ENCODE measurements at regions not wholly inside any gene's neighbourhood (a gene's known extent, or its start where the extent isn't known, plus 50 kb on each side); places are given as distances from the start of the nearest gene placed in this dataset.

DNA sequence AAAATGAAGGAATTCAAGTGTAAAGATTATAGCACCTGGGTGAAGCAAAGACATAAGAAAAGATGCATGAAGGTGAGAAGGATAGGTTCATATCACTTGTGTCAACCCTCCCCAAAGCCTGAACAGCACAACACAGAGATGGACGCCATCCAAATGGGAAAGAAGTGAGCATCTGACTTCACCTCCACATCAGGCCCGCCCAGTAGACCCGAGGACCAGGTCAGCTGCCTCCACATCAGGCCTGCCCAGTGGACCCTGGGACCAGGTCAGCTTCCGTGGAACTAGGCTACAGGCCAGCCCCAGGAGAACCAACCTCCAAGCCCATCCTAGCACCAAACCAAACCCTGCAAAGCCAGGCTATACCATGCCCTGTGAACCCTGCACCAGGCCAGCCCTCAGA, 862.9 kb downstream of the UQCRFS1 start:
- CTCF ChIA-PET, result no interaction called here
- Histone ChIP-seq H3K27ac (ENCODE audit: low read depth, low read length, poor library complexity, severe bottlenecking) (no peak overlapping the region), H3K9me3 (ENCODE audit: low read depth, low read length, poor library complexity, severe bottlenecking) (peaks cover 20% of the 10 kb centered on the region), H3K36me3 (ENCODE audit: insufficient read depth, low read length, poor library complexity, severe bottlenecking) (no peaks in the 10 kb centered on the region), H3K4me3 (ENCODE audit: low read depth, low read length, poor library complexity, severe bottlenecking) (no peak overlapping the region), H3K27me3 (replicated peaks; ENCODE audit: insufficient read depth, low read depth, low read length, poor library complexity) (no peaks in the 10 kb centered on the region), H3K4me1 (ENCODE audit: insufficient read depth, low read length, poor library complexity, severe bottlenecking) (no peaks in the 10 kb centered on the region)
- TF ChIP-seq, protein P1, sequence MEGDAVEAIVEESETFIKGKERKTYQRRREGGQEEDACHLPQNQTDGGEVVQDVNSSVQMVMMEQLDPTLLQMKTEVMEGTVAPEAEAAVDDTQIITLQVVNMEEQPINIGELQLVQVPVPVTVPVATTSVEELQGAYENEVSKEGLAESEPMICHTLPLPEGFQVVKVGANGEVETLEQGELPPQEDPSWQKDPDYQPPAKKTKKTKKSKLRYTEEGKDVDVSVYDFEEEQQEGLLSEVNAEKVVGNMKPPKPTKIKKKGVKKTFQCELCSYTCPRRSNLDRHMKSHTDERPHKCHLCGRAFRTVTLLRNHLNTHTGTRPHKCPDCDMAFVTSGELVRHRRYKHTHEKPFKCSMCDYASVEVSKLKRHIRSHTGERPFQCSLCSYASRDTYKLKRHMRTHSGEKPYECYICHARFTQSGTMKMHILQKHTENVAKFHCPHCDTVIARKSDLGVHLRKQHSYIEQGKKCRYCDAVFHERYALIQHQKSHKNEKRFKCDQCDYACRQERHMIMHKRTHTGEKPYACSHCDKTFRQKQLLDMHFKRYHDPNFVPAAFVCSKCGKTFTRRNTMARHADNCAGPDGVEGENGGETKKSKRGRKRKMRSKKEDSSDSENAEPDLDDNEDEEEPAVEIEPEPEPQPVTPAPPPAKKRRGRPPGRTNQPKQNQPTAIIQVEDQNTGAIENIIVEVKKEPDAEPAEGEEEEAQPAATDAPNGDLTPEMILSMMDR (conservative IDR thresholded peaks at IDR 0.05; ENCODE audit: low read depth, low read length), result no peak
- TF ChIP-seq EZH2 (IDR thresholded peaks at IDR 0.05; ENCODE audit: borderline replicate concordance, low read depth, low read length, poor library complexity, severe bottlenecking), result no peak
- POLR2A ChIA-PET (ENCODE audit: low non-redundant PET), result no interaction called here
- intact Hi-C loops (cut with micrococcal nuclease; ENCODE audit: unreplicated experiment), result no loop called here
- no peak for DNase-seq (ENCODE audit: low spot score)
- no TSS peak for BruUV-seq (replicated peaks)

DNA sequence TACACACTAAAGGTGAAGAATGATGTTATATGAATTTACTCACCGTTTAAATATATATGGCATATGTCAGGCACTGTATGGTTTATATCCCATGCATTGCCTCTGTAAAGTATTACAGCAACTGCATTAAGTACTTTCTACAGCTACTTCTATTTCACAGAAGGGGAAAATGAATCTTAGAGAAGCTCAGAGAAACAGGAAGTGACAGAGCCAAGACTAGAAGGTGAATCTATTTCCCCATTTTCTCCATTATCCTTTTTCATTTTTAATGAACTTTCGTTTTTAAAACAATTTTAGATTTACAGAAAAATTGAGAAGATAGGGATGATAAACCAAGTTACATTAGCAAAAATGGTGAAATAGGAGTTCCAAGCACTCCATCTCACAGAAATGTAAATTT, 863.3 kb downstream of the UQCRFS1 start:
- TF ChIP-seq, protein P1 (conservative IDR thresholded peaks at IDR 0.05; ENCODE audit: low read depth, low read length), result no peak
- no peak for TF ChIP-seq EZH2 (IDR thresholded peaks at IDR 0.05; ENCODE audit: borderline replicate concordance, low read depth, low read length, poor library complexity, severe bottlenecking)
- H3K4me1 ChIP-seq (ENCODE audit: insufficient read depth, low read length, poor library complexity, severe bottlenecking), result no peaks in the 10 kb centered on the region
- no peak overlapping the region for H3K4me3 ChIP-seq (ENCODE audit: low read depth, low read length, poor library complexity, severe bottlenecking)
- ChIA-PET POLR2A (ENCODE audit: low non-redundant PET) (no interaction called here), CTCF (no interaction called here)
- H3K9me3 ChIP-seq (ENCODE audit: low read depth, low read length, poor library complexity, severe bottlenecking), result peaks cover 20% of the 10 kb centered on the region
- intact Hi-C loops (cut with micrococcal nuclease; ENCODE audit: unreplicated experiment), result no loop called here
- no peaks in the 10 kb centered on the region for H3K27me3 ChIP-seq (replicated peaks; ENCODE audit: insufficient read depth, low read depth, low read length, poor library complexity)
- no peaks in the 10 kb centered on the region for H3K36me3 ChIP-seq (ENCODE audit: insufficient read depth, low read length, poor library complexity, severe bottlenecking)
- BruUV-seq (replicated peaks), result no TSS peak
- no peak for DNase-seq (ENCODE audit: low spot score)
- no peak overlapping the region for H3K27ac ChIP-seq (ENCODE audit: low read depth, low read length, poor library complexity, severe bottlenecking)

DNA sequence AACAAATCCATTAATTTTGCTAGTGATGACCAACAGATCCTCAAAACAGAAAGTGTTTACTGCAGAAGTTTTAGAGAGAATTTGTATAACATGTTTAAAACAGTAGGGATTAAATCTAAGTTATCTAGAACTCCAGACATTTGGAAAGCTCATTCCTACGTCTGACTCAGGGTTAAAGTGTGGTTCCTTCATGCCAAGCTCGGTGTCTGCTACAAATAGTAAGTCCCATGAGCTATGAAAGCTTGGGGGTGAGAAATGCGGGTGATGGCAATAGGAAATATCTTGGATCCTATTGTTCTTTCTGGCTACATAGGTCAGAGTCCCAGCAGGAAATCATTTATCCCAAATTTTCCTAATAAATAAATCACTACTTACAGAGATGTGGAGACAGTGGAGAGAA, 867.1 kb downstream of the UQCRFS1 start:
- Histone ChIP-seq H3K27ac (ENCODE audit: low read depth, low read length, poor library complexity, severe bottlenecking) (no peak overlapping the region), H3K4me1 (ENCODE audit: insufficient read depth, low read length, poor library complexity, severe bottlenecking) (no peaks in the 10 kb centered on the region), H3K36me3 (ENCODE audit: insufficient read depth, low read length, poor library complexity, severe bottlenecking) (no peaks in the 10 kb centered on the region), H3K4me3 (ENCODE audit: low read depth, low read length, poor library complexity, severe bottlenecking) (no peak overlapping the region), H3K27me3 (replicated peaks; ENCODE audit: insufficient read depth, low read depth, low read length, poor library complexity) (no peaks in the 10 kb centered on the region), H3K9me3 (ENCODE audit: low read depth, low read length, poor library complexity, severe bottlenecking) (peaks cover 34% of the 10 kb centered on the region)
- no TSS peak for BruUV-seq (replicated peaks)
- intact Hi-C loops (cut with micrococcal nuclease; ENCODE audit: unreplicated experiment), result no loop called here
- TF ChIP-seq, protein P1 (conservative IDR thresholded peaks at IDR 0.05; ENCODE audit: low read depth, low read length), result no peak
- no peak for TF ChIP-seq EZH2 (IDR thresholded peaks at IDR 0.05; ENCODE audit: borderline replicate concordance, low read depth, low read length, poor library complexity, severe bottlenecking)
- ChIA-PET POLR2A (ENCODE audit: low non-redundant PET) (no interaction called here), CTCF (no interaction called here)
- no peak for DNase-seq (ENCODE audit: low spot score)
